GM18520 (cell line): ENCODE measurements at regions not wholly inside any gene's neighbourhood (a gene's known extent, or its start where the extent isn't known, plus 50 kb on each side); places are given as distances from the start of the nearest gene placed in this dataset.
A peak's percentile ranks its signal among the peaks of the same experiment; 100 is the strongest.
"Not testable (repeated sequence)": the region's sequence is repeated elsewhere in the genome, so short reads cannot be mapped to it uniquely, and the experiment has no call there.

Experiments used
- ATAC-seq: cut with Tn5 transposase; IDR thresholded peaks from one replicate; pipeline ENCODE4 v1.9.1; 2021; ENCODE audit not compliant: unreplicated experiment

GRCh38 chr3:94482686-94483085 is 419.8 kb downstream of the NSUN3 start:
- no peak for ATAC-seq

GRCh38 chr3:94483403-94483802 is 420.5 kb downstream of the NSUN3 start:
- ATAC-seq, result no peak

- ATAC-seq, result no peak
Observed at GRCh38 chr3:94494992-94495391, 432.1 kb downstream of the NSUN3 start.

GRCh38 chr3:94500146-94500545 is 437.3 kb downstream of the NSUN3 start:
- ATAC-seq, result no peak

GRCh38 chr3:94507354-94507753 is 444.5 kb downstream of the NSUN3 start:
- not testable (repeated sequence) for ATAC-seq

- ATAC-seq, result no peak
Observed at GRCh38 chr3:94512876-94513275, 450.0 kb downstream of the NSUN3 start.

- ATAC-seq, result peak; percentile 34
Observed at GRCh38 chr3:94513600-94513999, 450.7 kb downstream of the NSUN3 start.

GRCh38 chr3:94515983-94516382 is 453.1 kb downstream of the NSUN3 start:
- ATAC-seq, result no peak

- ATAC-seq, result no peak
Observed at GRCh38 chr3:94520364-94520763, 457.5 kb downstream of the NSUN3 start.

GRCh38 chr3:94522488-94522887 is 459.6 kb downstream of the NSUN3 start:
- no peak for ATAC-seq

- ATAC-seq, result no peak
Observed at GRCh38 chr3:94524102-94524919, 461.4 kb downstream of the NSUN3 start.

GRCh38 chr3:94525043-94525442 is 462.2 kb downstream of the NSUN3 start:
- ATAC-seq, result no peak

GRCh38 chr3:94529816-94530215 is 467.0 kb downstream of the NSUN3 start:
- no peak for ATAC-seq

GRCh38 chr3:94532951-94533350 is 470.1 kb downstream of the NSUN3 start:
- ATAC-seq, result no peak

- ATAC-seq, result no peak
Observed at GRCh38 chr3:94539937-94540336, 477.1 kb downstream of the NSUN3 start.

GRCh38 chr3:94543161-94543560 is 480.3 kb downstream of the NSUN3 start:
- ATAC-seq, result no peak

GRCh38 chr3:94544131-94544789 is 481.4 kb downstream of the NSUN3 start:
- no peak for ATAC-seq

GRCh38 chr3:94548581-94549316 is 485.9 kb downstream of the NSUN3 start:
- no peak for ATAC-seq

GRCh38 chr3:94561094-94561493 is 498.2 kb downstream of the NSUN3 start:
- ATAC-seq, result no peak

- no peak for ATAC-seq
Observed at GRCh38 chr3:94564247-94564646, 501.4 kb downstream of the NSUN3 start.

GRCh38 chr3:94568041-94568440 is 505.2 kb downstream of the NSUN3 start:
- no peak for ATAC-seq

- no peak for ATAC-seq
Observed at GRCh38 chr3:94573337-94573736, 510.5 kb downstream of the NSUN3 start.
